ENCODE measurements at regions not wholly inside any gene's neighbourhood (a gene's known extent, or its start where the extent isn't known, plus 50 kb on each side); places are given as distances from the start of the nearest gene placed in this dataset.

- Histone ChIP-seq H3K79me2 (ENCODE audit: insufficient read depth, low read length) (no peaks in the 10 kb centered on the region), H3K9me2 (replicated peaks; ENCODE audit: insufficient read depth, low read length) (no peaks in the 10 kb centered on the region), H4K20me1 (ENCODE audit: low read depth, low read length) (no peaks in the 10 kb centered on the region), H2AFZ (ENCODE audit: low read depth, low read length, severe bottlenecking) (no peak overlapping the region), H3F3A (ENCODE audit: insufficient read depth) (no peaks in the 10 kb centered on the region), H3K9me3 (ENCODE audit: insufficient read depth, low read length) (no peaks in the 10 kb centered on the region), H3K27me3 (ENCODE audit: low read length) (no peaks in the 10 kb centered on the region), H3K9ac (ENCODE audit: low read length) (no peak overlapping the region), H3K27ac (ENCODE audit: low read depth, low read length) (no peak overlapping the region), H3K4me2 (ENCODE audit: low read depth, low read length, poor library complexity, severe bottlenecking) (no peak overlapping the region), H3K36me3 (ENCODE audit: low read length) (no peaks in the 10 kb centered on the region), H3K4me3 (ENCODE audit: insufficient read depth, low read length, poor library complexity, severe bottlenecking) (no peak overlapping the region)
- TF ChIP-seq EZH2phosphoT487 (conservative IDR thresholded peaks at IDR 0.05; ENCODE audit: low read length) (no peak), CTCF (IDR thresholded peaks at IDR 0.05; ENCODE audit: insufficient read depth, low read length, poor library complexity, severe bottlenecking) (no peak)
These were observed 75.5 kb downstream of the SYNE3 start for GRCh38 chr14:95440951-95441350.

GRCh38 chr14:95440496-95440895, 76.0 kb downstream of the SYNE3 start:
- H4K20me1 ChIP-seq (ENCODE audit: low read depth, low read length) = no peaks in the 10 kb centered on the region
- no peak overlapping the region for H3K9ac ChIP-seq (ENCODE audit: low read length)
- no peaks in the 10 kb centered on the region for H3K27me3 ChIP-seq (ENCODE audit: low read length)
- no peaks in the 10 kb centered on the region for H3K36me3 ChIP-seq (ENCODE audit: low read length)
- TF ChIP-seq CTCF (IDR thresholded peaks at IDR 0.05; ENCODE audit: insufficient read depth, low read length, poor library complexity, severe bottlenecking) = no peak
- no peak for TF ChIP-seq EZH2phosphoT487 (conservative IDR thresholded peaks at IDR 0.05; ENCODE audit: low read length)
- no peaks in the 10 kb centered on the region for H3K9me2 ChIP-seq (replicated peaks; ENCODE audit: insufficient read depth, low read length)
- H3K27ac ChIP-seq (ENCODE audit: low read depth, low read length) = no peak overlapping the region
- H3F3A ChIP-seq (ENCODE audit: insufficient read depth) = no peaks in the 10 kb centered on the region
- no peak overlapping the region for H2AFZ ChIP-seq (ENCODE audit: low read depth, low read length, severe bottlenecking)
- no peaks in the 10 kb centered on the region for H3K9me3 ChIP-seq (ENCODE audit: insufficient read depth, low read length)
- H3K4me3 ChIP-seq (ENCODE audit: insufficient read depth, low read length, poor library complexity, severe bottlenecking) = no peak overlapping the region
- H3K79me2 ChIP-seq (ENCODE audit: insufficient read depth, low read length) = no peaks in the 10 kb centered on the region
- no peak overlapping the region for H3K4me2 ChIP-seq (ENCODE audit: low read depth, low read length, poor library complexity, severe bottlenecking)

- H3K9me3 ChIP-seq (ENCODE audit: insufficient read depth, low read length) = no peaks in the 10 kb centered on the region
- H3K9me2 ChIP-seq (replicated peaks; ENCODE audit: insufficient read depth, low read length) = no peaks in the 10 kb centered on the region
- no peak overlapping the region for H2AFZ ChIP-seq (ENCODE audit: low read depth, low read length, severe bottlenecking)
- no peak overlapping the region for H3K27ac ChIP-seq (ENCODE audit: low read depth, low read length)
- H3K27me3 ChIP-seq (ENCODE audit: low read length) = no peaks in the 10 kb centered on the region
- H3K4me3 ChIP-seq (ENCODE audit: insufficient read depth, low read length, poor library complexity, severe bottlenecking) = no peak overlapping the region
- no peaks in the 10 kb centered on the region for H3K79me2 ChIP-seq (ENCODE audit: insufficient read depth, low read length)
- H3K9ac ChIP-seq (ENCODE audit: low read length) = no peak overlapping the region
- no peak for TF ChIP-seq CTCF (IDR thresholded peaks at IDR 0.05; ENCODE audit: insufficient read depth, low read length, poor library complexity, severe bottlenecking)
- TF ChIP-seq EZH2phosphoT487 (conservative IDR thresholded peaks at IDR 0.05; ENCODE audit: low read length) = no peak
- no peaks in the 10 kb centered on the region for H3K36me3 ChIP-seq (ENCODE audit: low read length)
- H3F3A ChIP-seq (ENCODE audit: insufficient read depth) = no peaks in the 10 kb centered on the region
- no peak overlapping the region for H3K4me2 ChIP-seq (ENCODE audit: low read depth, low read length, poor library complexity, severe bottlenecking)
- H4K20me1 ChIP-seq (ENCODE audit: low read depth, low read length) = no peaks in the 10 kb centered on the region
These were observed 76.6 kb downstream of the SYNE3 start for GRCh38 chr14:95439881-95440280.
